MCF 10A (cell line): ENCODE measurements at regions not wholly inside any gene's neighbourhood (a gene's known extent, or its start where the extent isn't known, plus 50 kb on each side); places are given as distances from the start of the nearest gene placed in this dataset.

ENCODE experiments used
- BruUV-seq: library from RNA; stranded (reverse); fragments of 400-500 nt; replicated peaks from 2 replicates; lab custom pipeline; 2021; lab: Mats Ljungman, UMichigan
- CTCF ChIA-PET: fragments of 300-600 bp; sonication (Branson Sonifier 250); formaldehyde crosslinking; extraction: SDS; loops from one replicate; lab custom pipeline; 2021; ENCODE audit warnings: antibody characterized with exemption, inconsistent platforms; lab: Yijun Ruan, JAX
- POLR2A ChIA-PET: fragments of 300-600, 350-650 bp; sonication (Branson Sonifier 250); formaldehyde crosslinking; extraction: SDS; loops from one replicate; lab custom pipeline; 2020; ENCODE audit warnings: antibody characterized with exemption, inconsistent platforms; lab: Yijun Ruan, JAX
- DNase-seq: peaks from one replicate; pipeline ENCODE4 v3.0.0-alpha.2; 2018; ENCODE audit not compliant: unreplicated experiment
- H3K27ac Mint-ChIP-seq: one replicate; pipeline ENCODE4 v1.8.0; 2022; ENCODE audit warnings: mild to moderate bottlenecking, low read depth, mixed read lengths; ENCODE audit not compliant: unreplicated experiment
- H3K27me3 Mint-ChIP-seq: one replicate; pipeline ENCODE4 v1.8.0; 2022; ENCODE audit warnings: mixed read lengths; ENCODE audit not compliant: insufficient read depth, unreplicated experiment
- H3K36me3 Mint-ChIP-seq: one replicate; pipeline ENCODE4 v1.8.0; 2022; ENCODE audit warnings: mild to moderate bottlenecking, moderate library complexity, mixed read lengths; ENCODE audit not compliant: insufficient read depth, unreplicated experiment
- H3K4me1 Mint-ChIP-seq: one replicate; pipeline ENCODE4 v1.8.0; 2022; ENCODE audit warnings: mixed read lengths; ENCODE audit not compliant: insufficient read depth, unreplicated experiment
- H3K4me3 Mint-ChIP-seq: one replicate; pipeline ENCODE4 v1.8.0; 2022; ENCODE audit warnings: mild to moderate bottlenecking, moderate library complexity, mixed read lengths; ENCODE audit not compliant: unreplicated experiment
- H3K9me3 Mint-ChIP-seq: one replicate; pipeline ENCODE4 v1.8.0; 2022; ENCODE audit warnings: mixed read lengths; ENCODE audit not compliant: unreplicated experiment
- CTCF ChIP-seq: fragments of 200-600 bp; IDR thresholded peaks from one replicate; pipeline ENCODE4 v1.8.0; 2022; ENCODE audit warnings: antibody characterized with exemption, mild to moderate bottlenecking; ENCODE audit not compliant: unreplicated experiment
- intact Hi-C: fragments of 100-400 bp; cut with micrococcal nuclease; formaldehyde crosslinking; loops from 2 replicates; pipeline ENCODE4 v1.14.1; 2022

GRCh38 chr2:191582355-191582754 lies 95.6 kb upstream of the NABP1 start:
- ChIA-PET POLR2A (interaction anchor here (0.7 to 4.3 kb wide), 17 partner anchors 11 to 264 kb away, joined by 3 to 48 read pairs (median 4); partner anchors contain the start of genes CAVIN2 and NABP1), CTCF (interaction anchor here (0.9 to 1.4 kb wide), 4 partner anchors 10 to 301 kb away, joined by 3 to 9 read pairs (median 4); no protein-coding TSS in a partner anchor)
- BruUV-seq, result no TSS peak
- Mint-ChIP-seq H3K9me3 (no peaks in the 10 kb centered on the region), H3K36me3 (no peaks in the 10 kb centered on the region), H3K27ac (peak overlapping the region; percentile 33), H3K4me3 (no peak overlapping the region), H3K4me1 (peaks cover 18% of the 10 kb centered on the region), H3K27me3 (no peaks in the 10 kb centered on the region)
- peak; percentile 85 for DNase-seq
- intact Hi-C loops, result no loop called here
- no peak for TF ChIP-seq CTCF

GRCh38 chr2:191591025-191591424 lies 86.9 kb upstream of the NABP1 start:
- Mint-ChIP-seq H3K9me3 (no peaks in the 10 kb centered on the region), H3K27me3 (no peaks in the 10 kb centered on the region), H3K4me1 (peaks cover 6% of the 10 kb centered on the region), H3K27ac (no peak overlapping the region), H3K4me3 (no peak overlapping the region), H3K36me3 (no peaks in the 10 kb centered on the region)
- ChIA-PET POLR2A (interaction anchor here (0.6 to 0.9 kb wide), 3 partner anchors 17 to 88 kb away, joined by 3 to 4 read pairs (median 3); no protein-coding TSS in a partner anchor), CTCF (interaction anchor here (1.9 kb wide), 1 partner anchor 8 kb away, joined by 9 read pairs; no protein-coding TSS in a partner anchor)
- no TSS peak for BruUV-seq
- DNase-seq, result no peak
- intact Hi-C loops, result loop anchor here (5.0 kb wide), 1 partner anchor 46 kb away; no protein-coding TSS in a partner anchor
- no peak for TF ChIP-seq CTCF

- Mint-ChIP-seq H3K4me3 (peak overlapping the region; percentile 14), H3K27ac (peak overlapping the region; percentile 92), H3K9me3 (no peaks in the 10 kb centered on the region), H3K4me1 (peaks cover 6% of the 10 kb centered on the region), H3K27me3 (no peaks in the 10 kb centered on the region), H3K36me3 (no peaks in the 10 kb centered on the region)
- no TSS peak for BruUV-seq
- ChIA-PET POLR2A (interaction anchor here (0.7 to 1.0 kb wide), 4 partner anchors 10 to 98 kb away, joined by 3 to 4 read pairs (median 4); partner anchors contain the start of gene NABP1), CTCF (no interaction called here)
- DNase-seq, result peak; percentile 99
- TF ChIP-seq CTCF, result no peak
- intact Hi-C loops, result loop anchor here (1.0 to 5.0 kb wide), 2 partner anchors 43 to 83 kb away; no protein-coding TSS in a partner anchor
Measured at GRCh38 chr2:191593622-191594385, 84.1 kb upstream of the NABP1 start.

GRCh38 chr2:191597186-191597751 lies 80.7 kb upstream of the NABP1 start:
- TF ChIP-seq CTCF, result no peak
- Mint-ChIP-seq H3K27me3 (no peaks in the 10 kb centered on the region), H3K4me1 (peaks cover 6% of the 10 kb centered on the region), H3K36me3 (no peaks in the 10 kb centered on the region), H3K9me3 (no peaks in the 10 kb centered on the region), H3K27ac (no peak overlapping the region), H3K4me3 (no peak overlapping the region)
- intact Hi-C loops, result no loop called here
- no TSS peak for BruUV-seq
- ChIA-PET POLR2A (no interaction called here), CTCF (no interaction called here)
- DNase-seq, result no peak
